H7 (cell line): ENCODE measurements at regions not wholly inside any gene's neighbourhood (a gene's known extent, or its start where the extent isn't known, plus 50 kb on each side); places are given as distances from the start of the nearest gene placed in this dataset.
A peak's percentile ranks its signal among the peaks of the same experiment; 100 is the strongest.

Experiments used
- DNase-seq: peaks from one replicate; pipeline ENCODE4 v3.0.0; 2012
- H3K27me3 ChIP-seq: 2 replicates; pipeline ENCODE4 v1.6.0; 2011; ENCODE audit warnings: mild to moderate bottlenecking, low read length; ENCODE audit not compliant: control insufficient read depth, insufficient read depth
- H3K36me3 ChIP-seq: replicated peaks from 2 replicates; pipeline ENCODE4 v1.5.1; 2011; ENCODE audit warnings: low read length; ENCODE audit not compliant: control insufficient read depth, insufficient read depth
- H3K4me3 ChIP-seq: 2 replicates; pipeline ENCODE4 v1.5.1; 2011; ENCODE audit warnings: low read depth, mild to moderate bottlenecking, control low read depth, low read length, moderate library complexity; ENCODE audit not compliant: insufficient read depth

DNA sequence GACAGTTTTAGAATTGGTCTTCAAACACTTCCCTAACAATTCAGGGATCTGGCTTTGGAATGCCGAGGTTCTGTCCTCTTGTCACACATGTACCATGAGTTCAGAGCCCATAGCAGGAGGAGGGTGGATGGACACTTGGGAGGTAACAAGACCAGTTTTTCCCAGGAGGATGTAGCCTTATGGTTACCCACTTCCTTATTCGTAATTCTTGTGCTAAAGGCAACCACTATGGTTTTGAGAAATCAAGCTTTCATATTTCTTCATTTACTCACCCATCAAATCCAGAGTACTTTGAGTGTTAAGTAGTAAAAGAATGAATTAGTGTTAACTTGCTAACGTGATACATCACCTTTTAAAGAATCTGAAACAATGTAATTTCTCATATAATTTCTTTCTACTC, 479.6 kb upstream of the ALCAM start:
- Histone ChIP-seq H3K36me3 (no peaks in the 10 kb centered on the region), H3K27me3 (no peaks in the 10 kb centered on the region), H3K4me3 (no peak overlapping the region)
- DNase-seq = no peak

DNA sequence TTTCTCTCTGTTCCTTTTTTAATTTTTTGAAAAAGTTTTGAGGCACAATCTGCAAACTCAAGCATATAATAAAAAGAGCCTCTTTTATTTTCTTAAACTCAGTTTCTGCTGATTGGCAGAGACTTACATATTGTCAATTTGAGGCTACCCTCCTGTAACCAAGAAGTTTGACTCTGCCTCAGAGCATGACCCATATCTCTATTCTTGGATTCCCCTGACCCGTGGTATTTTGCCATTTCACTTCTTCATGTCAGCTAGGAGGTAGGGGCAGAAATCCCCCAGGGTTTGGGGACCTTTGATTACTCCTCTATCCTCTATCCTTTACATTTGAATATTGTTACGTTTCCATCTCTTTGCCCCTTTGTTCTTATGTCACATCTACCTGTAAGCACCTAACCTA, 479.1 kb upstream of the ALCAM start:
- Histone ChIP-seq H3K36me3 (no peaks in the 10 kb centered on the region), H3K4me3 (no peak overlapping the region), H3K27me3 (no peaks in the 10 kb centered on the region)
- no peak for DNase-seq

DNA sequence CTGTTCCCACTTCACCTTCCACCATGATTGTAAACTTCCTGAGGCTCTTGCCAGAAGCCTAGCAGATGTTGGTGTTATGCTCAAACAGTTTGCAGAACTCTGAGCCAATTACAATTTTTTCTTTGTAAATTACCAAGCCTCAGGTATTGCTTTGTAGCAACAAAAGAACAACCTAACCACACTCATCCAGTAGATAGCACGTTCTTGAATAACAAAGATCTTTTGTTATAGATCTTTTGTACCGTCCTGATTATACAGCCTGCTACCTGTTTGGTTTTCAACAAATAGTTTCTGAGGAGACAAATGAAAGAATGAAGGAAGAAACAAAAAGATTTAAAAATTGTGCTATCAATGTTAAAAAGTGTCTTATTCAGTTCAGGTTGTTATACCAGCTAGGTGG, 474.7 kb upstream of the ALCAM start:
- no peaks in the 10 kb centered on the region for H3K36me3 ChIP-seq
- no peak for DNase-seq
- H3K4me3 ChIP-seq = no peak overlapping the region
- H3K27me3 ChIP-seq = no peaks in the 10 kb centered on the region

DNA sequence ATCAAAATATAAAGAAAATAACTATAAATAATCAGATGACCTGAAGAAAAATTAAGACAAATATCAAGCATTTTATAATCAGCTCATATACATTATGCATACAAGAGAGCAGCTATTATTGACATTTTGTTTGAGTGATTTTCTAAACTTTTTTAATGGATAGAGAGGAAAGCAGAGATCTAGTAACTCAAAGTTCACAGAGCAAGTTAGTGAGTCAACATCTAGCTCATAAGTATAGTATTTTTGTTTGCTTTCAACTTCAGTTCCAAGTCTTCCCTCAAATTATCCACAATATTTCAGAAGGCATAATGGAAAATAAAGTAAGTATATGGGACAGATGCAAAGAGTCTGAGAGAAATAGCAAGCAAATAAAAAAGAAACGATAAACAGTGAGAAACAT, 470.1 kb upstream of the ALCAM start:
- H3K36me3 ChIP-seq = no peaks in the 10 kb centered on the region
- DNase-seq = no peak
- no peaks in the 10 kb centered on the region for H3K27me3 ChIP-seq
- no peak overlapping the region for H3K4me3 ChIP-seq

DNA sequence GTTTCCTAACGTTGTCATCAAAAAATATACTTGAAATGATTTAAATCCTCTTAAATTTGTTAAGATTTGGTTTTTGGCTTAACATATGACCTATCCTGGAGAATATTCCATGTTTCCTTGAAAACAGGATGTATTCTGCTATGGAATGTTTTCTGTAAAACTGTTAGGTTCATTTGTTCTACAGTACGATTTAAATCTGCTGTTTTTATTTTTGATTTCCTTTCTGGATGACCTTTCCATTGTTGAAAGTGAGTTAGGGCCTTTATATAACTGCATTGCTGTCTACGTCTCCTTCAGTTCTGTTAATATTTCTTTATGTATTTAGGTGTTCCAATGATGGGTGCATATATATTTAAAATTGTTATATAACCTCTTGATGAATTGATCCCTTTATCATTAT, 465.3 kb upstream of the ALCAM start:
- H3K36me3 ChIP-seq = no peaks in the 10 kb centered on the region
- no peak for DNase-seq
- H3K27me3 ChIP-seq = no peaks in the 10 kb centered on the region
- H3K4me3 ChIP-seq = no peak overlapping the region

DNA sequence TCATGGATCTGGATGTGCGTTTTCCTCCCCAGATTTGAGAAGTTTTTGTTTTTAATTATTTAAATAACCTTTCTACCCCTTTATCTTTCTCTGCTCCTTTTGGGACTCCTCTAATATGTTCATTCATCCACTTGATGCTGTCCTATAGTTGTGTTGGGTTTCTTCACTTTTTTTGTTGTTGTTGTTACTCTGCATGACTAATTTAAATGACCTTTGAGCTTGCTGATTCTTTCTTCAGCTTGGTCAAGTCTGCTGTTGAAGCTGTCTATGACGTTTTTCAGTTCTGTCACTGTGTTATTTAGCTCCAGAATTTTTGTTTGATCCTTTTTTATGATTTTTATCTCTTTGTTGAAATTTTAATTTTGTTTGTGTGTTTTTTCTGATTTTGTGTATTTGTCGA, 463.6 kb upstream of the ALCAM start:
- H3K36me3 ChIP-seq = no peaks in the 10 kb centered on the region
- H3K27me3 ChIP-seq = no peaks in the 10 kb centered on the region
- no peak for DNase-seq
- H3K4me3 ChIP-seq = no peak overlapping the region

DNA sequence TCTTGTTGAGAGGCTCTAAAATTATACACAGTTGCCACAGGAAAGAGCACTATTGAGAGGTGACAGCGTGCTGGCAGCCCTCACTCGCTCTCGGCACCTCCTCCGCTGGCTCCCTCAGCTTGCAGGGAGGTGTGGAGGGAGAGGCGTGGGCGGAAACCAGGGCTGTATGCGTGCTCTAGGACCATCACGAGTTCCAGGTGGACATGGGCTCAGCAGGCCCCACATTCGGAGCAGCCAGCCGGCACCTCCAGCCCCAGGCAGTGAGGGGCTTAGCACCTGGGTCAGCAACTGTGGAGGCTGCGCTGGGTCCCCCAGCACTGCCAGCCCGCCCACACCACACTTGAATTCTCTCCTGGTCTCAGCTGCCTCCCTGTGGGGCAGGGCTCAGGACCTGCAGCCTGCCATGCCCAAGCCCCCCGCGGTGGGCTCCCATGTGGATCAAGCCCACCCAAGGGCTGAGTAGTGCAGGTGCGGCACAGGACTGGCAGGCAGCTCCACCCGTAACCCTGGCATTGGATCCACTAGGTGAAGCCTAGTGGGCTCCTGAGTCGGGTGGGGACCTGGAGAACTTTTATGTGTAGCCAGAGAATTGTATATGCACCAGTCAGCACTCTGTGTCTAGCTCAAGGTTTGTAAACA, 460.6 kb upstream of the ALCAM start:
- no peak for DNase-seq
- Histone ChIP-seq H3K27me3 (no peaks in the 10 kb centered on the region), H3K4me3 (no peak overlapping the region), H3K36me3 (no peaks in the 10 kb centered on the region)

DNA sequence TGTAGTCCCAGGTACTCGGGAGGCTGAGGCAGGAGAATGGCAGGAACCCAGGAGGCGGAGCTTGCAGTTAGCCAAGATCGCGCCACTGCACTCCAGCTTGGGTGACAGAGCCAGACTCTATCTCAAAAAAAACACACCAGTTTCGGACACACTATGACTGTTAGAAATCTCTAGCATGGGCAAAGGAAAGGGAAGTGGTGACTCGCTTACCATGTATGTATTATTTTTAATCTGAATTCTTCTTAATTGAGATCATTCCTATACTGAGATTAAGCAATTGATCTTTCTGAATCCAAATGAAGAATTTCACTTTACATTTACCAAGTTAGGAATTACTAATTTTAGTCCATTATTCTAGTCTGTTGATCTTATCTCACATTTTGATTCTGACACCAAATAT, 459.2 kb upstream of the ALCAM start:
- DNase-seq = no peak
- Histone ChIP-seq H3K36me3 (no peaks in the 10 kb centered on the region), H3K4me3 (no peak overlapping the region), H3K27me3 (no peaks in the 10 kb centered on the region)

DNA sequence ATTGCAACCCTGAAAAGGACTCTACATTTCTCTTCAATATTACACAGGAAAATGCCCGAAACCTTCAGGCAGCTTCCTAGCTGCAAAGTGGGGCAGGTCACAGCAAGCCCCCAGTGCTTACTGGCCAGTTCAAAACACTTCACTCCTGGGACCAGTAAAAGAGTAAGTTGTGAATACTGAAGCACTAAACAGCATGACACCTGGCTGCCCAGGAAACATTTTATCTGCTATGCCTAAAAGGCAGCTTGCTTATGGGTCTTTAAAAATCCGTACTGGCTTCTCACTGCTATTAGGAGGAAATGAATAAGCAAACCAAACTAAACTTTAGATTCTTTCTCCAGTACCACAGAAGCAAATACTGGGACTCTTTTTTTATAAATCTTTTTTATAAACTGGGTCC, 457.9 kb upstream of the ALCAM start:
- no peak overlapping the region for H3K4me3 ChIP-seq
- H3K27me3 ChIP-seq = no peaks in the 10 kb centered on the region
- H3K36me3 ChIP-seq = no peaks in the 10 kb centered on the region
- peak; percentile 19 for DNase-seq

DNA sequence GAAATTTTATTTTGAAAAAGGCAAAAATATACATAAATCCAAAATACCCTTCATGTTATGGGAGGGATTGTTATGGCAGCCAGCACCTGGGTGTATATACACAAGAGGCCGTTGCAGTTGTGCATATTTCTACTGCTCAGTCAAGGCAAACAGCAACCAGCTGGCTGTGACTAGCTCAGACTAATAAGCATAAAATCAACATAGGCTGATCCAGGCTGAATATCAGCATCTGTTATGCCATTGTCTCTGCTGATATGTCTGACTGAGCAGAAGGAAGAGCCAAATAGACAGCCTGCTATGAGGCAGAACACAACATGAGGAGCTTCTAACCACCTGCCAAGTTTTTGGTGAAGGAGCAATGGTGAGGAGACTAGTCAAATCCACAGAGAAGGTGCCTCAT, 457.5 kb upstream of the ALCAM start:
- Histone ChIP-seq H3K36me3 (no peaks in the 10 kb centered on the region), H3K4me3 (no peak overlapping the region), H3K27me3 (no peaks in the 10 kb centered on the region)
- DNase-seq = no peak

DNA sequence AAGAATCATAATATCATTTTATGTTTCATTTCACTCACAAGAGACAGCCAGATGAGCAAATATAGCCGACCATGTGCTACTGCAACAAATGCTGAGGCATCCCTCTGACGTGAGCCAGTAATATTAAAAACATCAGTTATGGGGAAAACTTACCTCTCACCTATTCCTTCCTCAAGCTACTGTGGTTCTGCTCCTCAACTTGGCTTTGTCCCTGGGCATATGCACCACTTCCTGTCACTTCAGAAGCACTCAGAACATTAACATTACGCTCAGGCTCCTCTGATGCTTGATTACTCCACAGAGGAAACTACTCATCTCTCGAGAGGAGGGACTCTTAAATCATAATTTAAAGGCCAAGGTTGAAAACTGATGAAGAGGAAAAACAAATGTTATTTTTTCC, 457.0 kb upstream of the ALCAM start:
- no peaks in the 10 kb centered on the region for H3K27me3 ChIP-seq
- H3K4me3 ChIP-seq = no peak overlapping the region
- H3K36me3 ChIP-seq = no peaks in the 10 kb centered on the region
- no peak for DNase-seq

DNA sequence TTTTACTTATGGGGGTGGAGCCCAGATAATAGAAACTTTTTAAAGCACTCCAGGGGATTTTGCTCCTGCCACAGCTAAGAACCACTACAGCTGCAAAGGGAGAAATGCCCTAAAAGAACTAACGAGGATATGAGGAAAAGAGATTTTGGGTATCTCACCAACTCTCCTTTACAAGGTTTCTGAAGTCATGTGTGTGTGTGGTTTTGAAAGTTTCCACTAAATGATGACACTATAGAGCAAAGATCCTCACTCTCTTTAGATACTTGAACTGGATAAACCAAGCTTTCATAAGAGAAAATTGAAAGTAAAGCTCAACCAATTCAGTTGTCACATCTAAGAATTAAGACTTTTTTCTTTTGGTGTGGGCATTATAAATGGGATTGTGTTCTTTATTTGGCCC, 455.3 kb upstream of the ALCAM start:
- H3K27me3 ChIP-seq = no peaks in the 10 kb centered on the region
- no peaks in the 10 kb centered on the region for H3K36me3 ChIP-seq
- DNase-seq = no peak
- no peak overlapping the region for H3K4me3 ChIP-seq

DNA sequence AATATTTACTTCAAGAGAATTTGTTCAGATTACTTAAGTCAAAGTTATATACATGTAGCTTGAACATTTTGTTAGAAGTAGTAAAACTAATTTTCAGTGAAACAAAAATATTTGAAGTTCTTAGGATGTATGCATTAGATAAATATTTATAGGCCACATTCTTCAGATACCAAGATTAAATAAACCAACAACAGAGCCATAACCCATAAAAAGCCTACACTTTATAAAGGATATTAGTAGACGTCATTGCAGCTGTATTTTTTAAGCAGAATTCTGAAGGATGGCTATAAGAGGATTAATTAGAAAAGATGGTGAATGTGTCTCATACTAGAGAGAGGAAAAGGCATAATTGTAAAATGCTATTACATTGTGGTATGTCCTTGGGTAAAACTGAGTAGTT, 449.7 kb upstream of the ALCAM start:
- H3K36me3 ChIP-seq = no peaks in the 10 kb centered on the region

DNA sequence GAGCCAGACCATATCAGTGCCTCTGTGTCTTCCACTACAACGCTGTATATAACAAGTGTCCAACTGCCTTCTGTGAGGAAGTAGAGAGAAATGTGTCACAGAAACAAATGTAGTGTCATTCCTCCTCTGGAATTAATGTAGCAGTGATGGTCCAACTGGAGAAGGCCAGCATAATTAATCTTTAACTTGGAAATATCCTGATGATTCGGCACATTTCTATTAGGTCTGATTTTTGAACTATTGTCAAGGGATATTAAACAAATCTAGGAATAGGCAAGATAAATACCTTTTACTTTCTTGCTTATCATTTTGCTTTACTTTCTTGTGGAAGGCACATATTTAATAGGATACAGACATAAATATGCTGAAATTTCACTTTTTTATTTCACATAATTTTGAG, 446.2 kb upstream of the ALCAM start:
- no peak for DNase-seq
- Histone ChIP-seq H3K27me3 (no peaks in the 10 kb centered on the region), H3K4me3 (no peak overlapping the region), H3K36me3 (no peaks in the 10 kb centered on the region)

More for the DNA sequence above, 449.7 kb upstream of the ALCAM start:
- Histone ChIP-seq H3K27me3 (no peaks in the 10 kb centered on the region), H3K4me3 (no peak overlapping the region)
- DNase-seq = no peak

DNA sequence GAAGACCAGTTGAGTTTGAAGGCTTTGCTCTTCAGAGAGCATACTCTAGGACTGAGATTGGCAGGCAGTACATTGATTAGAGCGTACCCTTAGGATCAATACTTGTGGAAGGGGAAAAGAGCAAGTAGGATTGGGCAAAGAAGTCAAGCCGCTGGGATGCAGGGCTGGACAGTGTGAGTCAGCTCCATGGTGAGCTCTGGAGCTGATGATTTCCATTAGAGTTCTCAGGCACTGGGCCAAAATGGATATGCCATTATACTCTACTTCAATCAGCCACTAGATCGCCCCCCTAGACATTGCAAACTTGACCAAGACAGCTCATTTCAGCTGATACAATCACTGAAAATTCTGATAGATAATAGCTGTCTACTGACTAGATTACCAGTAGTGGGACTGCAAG, 432.7 kb upstream of the ALCAM start:
- no peak for DNase-seq
- no peak overlapping the region for H3K4me3 ChIP-seq
- no peaks in the 10 kb centered on the region for H3K36me3 ChIP-seq
- H3K27me3 ChIP-seq = no peaks in the 10 kb centered on the region

DNA sequence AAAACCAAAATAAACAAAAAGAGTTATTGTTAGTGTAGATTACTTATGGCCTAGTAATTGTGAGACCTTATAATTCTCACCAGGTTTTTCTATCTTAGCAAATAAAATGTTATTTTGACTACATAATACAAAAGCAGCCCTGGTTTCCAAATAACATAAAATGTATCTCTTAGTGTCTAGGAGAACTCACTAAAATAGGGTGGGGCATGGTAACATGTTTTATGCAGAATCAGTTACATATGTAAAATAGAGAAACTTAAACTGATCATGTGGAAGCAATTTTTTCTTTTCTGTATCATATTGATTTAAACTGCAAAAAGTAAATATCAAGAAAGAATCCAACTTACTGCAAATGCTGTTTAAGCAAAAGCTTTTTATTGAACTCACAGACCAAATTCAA, 431.1 kb upstream of the ALCAM start:
- H3K4me3 ChIP-seq = no peak overlapping the region
- no peaks in the 10 kb centered on the region for H3K27me3 ChIP-seq
- DNase-seq = no peak
- H3K36me3 ChIP-seq = no peaks in the 10 kb centered on the region
